ENCODE measurements at regions not wholly inside any gene's neighbourhood (a gene's known extent, or its start where the extent isn't known, plus 50 kb on each side); places are given as distances from the start of the nearest gene placed in this dataset.

DNA sequence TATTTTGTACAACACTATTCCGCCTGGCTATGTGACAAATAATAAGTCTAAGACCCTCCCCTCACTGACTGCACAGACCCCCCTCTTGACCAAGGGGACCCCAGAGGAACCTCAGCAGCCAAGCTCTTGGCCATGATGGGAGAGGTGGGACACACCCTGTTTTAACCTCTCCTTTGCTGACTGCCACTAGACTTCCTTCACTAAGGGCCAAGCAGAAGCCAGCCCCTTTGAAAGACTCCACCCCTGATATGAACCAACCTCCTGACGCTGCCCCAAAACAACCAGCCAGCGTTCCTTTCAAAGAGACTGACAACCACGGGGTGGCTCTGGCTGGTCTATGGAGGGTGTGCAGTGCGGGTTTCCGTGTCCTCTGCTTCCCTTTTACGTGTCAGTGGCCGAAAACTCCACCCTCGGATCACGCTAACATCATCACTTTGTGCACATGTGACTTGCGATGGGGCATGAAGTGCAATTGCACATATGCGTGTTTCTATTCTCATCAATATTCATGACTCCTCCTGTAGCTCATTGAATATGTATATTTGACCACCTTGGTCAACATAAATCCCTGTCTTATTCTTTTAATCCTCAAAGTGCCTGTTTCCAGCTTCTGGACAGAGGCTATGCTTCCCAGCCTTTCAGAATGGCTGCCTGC lies 643.9 kb downstream of the TBC1D22A start:
- TF ChIP-seq, protein P1, sequence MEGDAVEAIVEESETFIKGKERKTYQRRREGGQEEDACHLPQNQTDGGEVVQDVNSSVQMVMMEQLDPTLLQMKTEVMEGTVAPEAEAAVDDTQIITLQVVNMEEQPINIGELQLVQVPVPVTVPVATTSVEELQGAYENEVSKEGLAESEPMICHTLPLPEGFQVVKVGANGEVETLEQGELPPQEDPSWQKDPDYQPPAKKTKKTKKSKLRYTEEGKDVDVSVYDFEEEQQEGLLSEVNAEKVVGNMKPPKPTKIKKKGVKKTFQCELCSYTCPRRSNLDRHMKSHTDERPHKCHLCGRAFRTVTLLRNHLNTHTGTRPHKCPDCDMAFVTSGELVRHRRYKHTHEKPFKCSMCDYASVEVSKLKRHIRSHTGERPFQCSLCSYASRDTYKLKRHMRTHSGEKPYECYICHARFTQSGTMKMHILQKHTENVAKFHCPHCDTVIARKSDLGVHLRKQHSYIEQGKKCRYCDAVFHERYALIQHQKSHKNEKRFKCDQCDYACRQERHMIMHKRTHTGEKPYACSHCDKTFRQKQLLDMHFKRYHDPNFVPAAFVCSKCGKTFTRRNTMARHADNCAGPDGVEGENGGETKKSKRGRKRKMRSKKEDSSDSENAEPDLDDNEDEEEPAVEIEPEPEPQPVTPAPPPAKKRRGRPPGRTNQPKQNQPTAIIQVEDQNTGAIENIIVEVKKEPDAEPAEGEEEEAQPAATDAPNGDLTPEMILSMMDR (IDR thresholded peaks at IDR 0.05; ENCODE audit: insufficient read depth, low read length, poor library complexity, severe bottlenecking): no peak
- no peak for TF ChIP-seq EZH2phosphoT487 (conservative IDR thresholded peaks at IDR 0.05; ENCODE audit: low read length)
